HCT116 (cell line): ENCODE measurements at regions not wholly inside any gene's neighbourhood (a gene's known extent, or its start where the extent isn't known, plus 50 kb on each side); places are given as distances from the start of the nearest gene placed in this dataset.

Experiments used
- CTCF ChIP-seq, 3 experiments: fragments of 200-600 bp in 1 of 3; sonication (generic) in 1 of 3; IDR thresholded peaks in 2 of 3; conservative IDR thresholded peaks in 1 of 3; 2 replicates each; pipeline ENCODE4 v1.5.1; 2012 to 2017; ENCODE audit warnings: low read depth in 2 of 3, low read length in 2 of 3, antibody characterized with exemption in 1 of 3, borderline replicate concordance in 1 of 3, control low read depth in 1 of 3, mild to moderate bottlenecking in 1 of 3, mixed read lengths in 1 of 3, mixed run types in 1 of 3, moderate library complexity in 1 of 3; ENCODE audit not compliant: insufficient read depth in 1 of 3
- EZH2 ChIP-seq: fragments of 200-600 bp; sonication (generic); IDR thresholded peaks from 2 replicates; pipeline ENCODE4 v1.6.1; 2017; ENCODE audit warnings: antibody characterized with exemption, mixed run types
- MAX ChIP-seq: IDR thresholded peaks from 2 replicates; pipeline ENCODE4 v1.6.1; 2012
- POLR2A ChIP-seq: IDR thresholded peaks from 2 replicates; pipeline ENCODE4 v1.7.0; 2011; ENCODE audit warnings: borderline replicate concordance; ENCODE audit not compliant: insufficient read depth, insufficient read length; ENCODE audit errors: extremely low read depth
- YY1 ChIP-seq: IDR thresholded peaks from 2 replicates; pipeline ENCODE4 v1.6.1; 2011; ENCODE audit warnings: low read length, low read depth, moderate library complexity, mild to moderate bottlenecking; ENCODE audit not compliant: insufficient replicate concordance; ENCODE audit errors: extremely low read depth

DNA sequence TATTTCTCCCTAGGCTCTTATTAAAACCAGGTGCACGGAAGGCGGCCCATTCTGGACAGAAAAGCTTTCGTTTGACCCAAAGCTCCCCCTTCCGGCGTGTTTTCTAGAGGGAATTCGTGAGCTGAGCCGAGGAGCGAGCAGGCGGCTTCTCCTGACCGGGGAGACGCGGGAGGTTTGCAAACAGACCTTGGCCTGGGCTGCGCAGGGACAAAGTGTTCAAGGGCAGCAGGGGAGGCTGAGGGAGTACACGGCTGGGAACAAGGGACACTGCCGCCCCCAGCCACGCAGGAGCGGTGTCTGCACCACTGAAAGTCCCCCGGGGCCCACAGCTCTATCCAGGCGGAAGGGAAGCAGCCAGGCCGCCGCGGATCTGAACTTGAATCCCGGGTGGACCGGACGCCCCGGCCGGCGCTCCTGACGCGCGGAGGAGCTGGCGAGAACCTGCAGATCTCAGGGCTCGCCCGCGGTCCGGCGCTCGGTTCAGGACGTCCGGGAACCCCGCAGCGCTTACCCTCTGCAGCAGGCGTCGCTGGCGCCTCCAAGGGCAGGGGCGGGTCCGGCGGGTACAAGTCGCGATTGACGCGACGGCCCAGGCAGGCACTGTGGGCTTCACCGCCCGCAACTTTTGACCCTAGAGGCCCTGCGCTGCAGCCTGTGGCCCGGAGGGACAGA lies 101.9 kb downstream of the WT1 start:
- TF ChIP-seq POLR2A (no peak), CTCF (IDR thresholded peaks at IDR 0.05 in 2 of 3, conservative IDR thresholded peaks at IDR 0.05 in 1 of 3; ENCODE audit: borderline replicate concordance in 1 of 3, insufficient read depth in 1 of 3, low read depth in 2 of 3, low read length in 2 of 3) (no peak), EZH2 (no peak), YY1 (no peak), MAX (no peak)
